Caco-2 (cell line): ENCODE measurements at regions not wholly inside any gene's neighbourhood (a gene's known extent, or its start where the extent isn't known, plus 50 kb on each side); places are given as distances from the start of the nearest gene placed in this dataset.

Experiments
- BruUV-seq: library from RNA; stranded (reverse); fragments of 400-500 nt; replicated peaks from 2 replicates; lab custom pipeline; 2021; lab: Mats Ljungman, UMichigan
- CTCF ChIA-PET: fragments of 300-600 bp; sonication (Branson Sonifier 250); formaldehyde crosslinking; loops from one replicate; lab custom pipeline; 2022; ENCODE audit warnings: antibody characterized with exemption; lab: Charles Lee
- POLR2A ChIA-PET: fragments of 300-600 bp; sonication (Branson Sonifier 250); formaldehyde crosslinking; loops from one replicate; lab custom pipeline; 2022; ENCODE audit warnings: antibody characterized with exemption; lab: Charles Lee
- DNase-seq, 2 experiments: peaks; one replicate each; pipeline versions ENCODE4 v3.0.0 to v3.0.0-alpha.2; 2020 to 2022
- H3K27me3 ChIP-seq: replicated peaks from 2 replicates; pipeline ENCODE4 v1.6.0; 2011; ENCODE audit warnings: low read length; ENCODE audit not compliant: control insufficient read depth, insufficient read depth
- H3K36me3 ChIP-seq: 2 replicates; pipeline ENCODE4 v1.5.1; 2011; ENCODE audit warnings: low read length; ENCODE audit not compliant: control insufficient read depth, insufficient read depth
- H3K4me1 ChIP-seq: fragments of 250-450 bp; sonication (Bioruptor Pico); 2 replicates; pipeline ENCODE4 v1.5.1; 2020; ENCODE audit warnings: mild to moderate bottlenecking
- H3K4me3 ChIP-seq: 2 replicates; pipeline ENCODE4 v1.5.1; 2011; ENCODE audit warnings: low read depth, mild to moderate bottlenecking, control low read depth, low read length
- H3K9me3 ChIP-seq: fragments of 250-450 bp; sonication (Bioruptor Pico); 2 replicates; pipeline ENCODE4 v1.5.1; 2020; ENCODE audit warnings: mild to moderate bottlenecking, moderate library complexity
- H3K27ac Mint-ChIP-seq: one replicate; pipeline ENCODE4 v1.8.0; 2022; ENCODE audit warnings: mixed read lengths; ENCODE audit not compliant: unreplicated experiment
- H3K27me3 Mint-ChIP-seq: one replicate; pipeline ENCODE4 v1.8.0; 2022; ENCODE audit warnings: mixed read lengths; ENCODE audit not compliant: insufficient read depth, unreplicated experiment
- H3K36me3 Mint-ChIP-seq: one replicate; pipeline ENCODE4 v1.8.0; 2022; ENCODE audit warnings: mild to moderate bottlenecking, mixed read lengths; ENCODE audit not compliant: insufficient read depth, unreplicated experiment
- H3K4me1 Mint-ChIP-seq: one replicate; pipeline ENCODE4 v1.8.0; 2022; ENCODE audit warnings: low read depth, mixed read lengths; ENCODE audit not compliant: unreplicated experiment
- H3K4me3 Mint-ChIP-seq: one replicate; pipeline ENCODE4 v1.8.0; 2022; ENCODE audit warnings: mild to moderate bottlenecking, moderate library complexity, mixed read lengths; ENCODE audit not compliant: unreplicated experiment
- H3K9me3 Mint-ChIP-seq: one replicate; pipeline ENCODE4 v1.8.0; 2022; ENCODE audit warnings: mixed read lengths; ENCODE audit not compliant: unreplicated experiment
- intact Hi-C: fragments of 100-400 bp; cut with micrococcal nuclease; formaldehyde crosslinking; loops from one replicate; pipeline ENCODE4 v1.10.0; 2022; ENCODE audit not compliant: unreplicated experiment
- TF ChIP-seq, protein P1 (sequence below), 2 experiments: fragments of 200-600 bp in 1 of 2; IDR thresholded peaks; 1 replicate in 1 of 2; 2 replicates in 1 of 2; pipeline versions ENCODE4 v1.5.1 to v1.8.0; 2011 to 2022; ENCODE audit warnings: antibody characterized with exemption in 1 of 2, control low read depth in 1 of 2, inconsistent platforms in 1 of 2, low read depth in 1 of 2, low read length in 1 of 2, mild to moderate bottlenecking in 1 of 2, moderate library complexity in 1 of 2; ENCODE audit not compliant: insufficient read depth in 1 of 2, severe bottlenecking in 1 of 2, unreplicated experiment in 1 of 2

DNA sequence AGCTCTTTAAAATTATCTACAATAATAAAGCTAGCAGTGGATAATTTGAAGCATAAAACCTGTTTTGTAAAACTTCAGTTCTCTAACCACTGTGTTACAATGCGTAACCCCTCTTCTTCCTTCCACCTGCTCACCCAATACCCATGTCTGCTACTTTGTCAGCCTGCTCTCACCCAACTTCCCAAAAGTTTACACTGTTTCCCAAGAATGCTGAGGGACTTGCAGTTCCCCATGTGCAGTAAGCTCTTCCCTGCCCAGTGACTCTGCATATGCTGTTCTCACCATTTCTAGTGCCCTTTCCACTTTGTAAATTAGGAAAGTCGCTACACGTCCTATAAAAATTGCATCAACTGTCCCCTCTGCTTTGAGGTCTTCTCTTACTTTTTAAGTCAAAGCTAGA lies 315.9 kb upstream of the SEMA6D start:
- no peak for DNase-seq
- ChIA-PET POLR2A (no interaction called here), CTCF (no interaction called here)
- intact Hi-C loops = no loop called here
- no peaks in the 10 kb centered on the region for H3K9me3 Mint-ChIP-seq
- no peaks in the 10 kb centered on the region for H3K4me1 Mint-ChIP-seq
- no peaks in the 10 kb centered on the region for H3K36me3 ChIP-seq
- no TSS peak for BruUV-seq
- no peaks in the 10 kb centered on the region for H3K4me1 ChIP-seq
- no peaks in the 10 kb centered on the region for H3K9me3 ChIP-seq
- no peaks in the 10 kb centered on the region for H3K36me3 Mint-ChIP-seq
- TF ChIP-seq, protein P1, sequence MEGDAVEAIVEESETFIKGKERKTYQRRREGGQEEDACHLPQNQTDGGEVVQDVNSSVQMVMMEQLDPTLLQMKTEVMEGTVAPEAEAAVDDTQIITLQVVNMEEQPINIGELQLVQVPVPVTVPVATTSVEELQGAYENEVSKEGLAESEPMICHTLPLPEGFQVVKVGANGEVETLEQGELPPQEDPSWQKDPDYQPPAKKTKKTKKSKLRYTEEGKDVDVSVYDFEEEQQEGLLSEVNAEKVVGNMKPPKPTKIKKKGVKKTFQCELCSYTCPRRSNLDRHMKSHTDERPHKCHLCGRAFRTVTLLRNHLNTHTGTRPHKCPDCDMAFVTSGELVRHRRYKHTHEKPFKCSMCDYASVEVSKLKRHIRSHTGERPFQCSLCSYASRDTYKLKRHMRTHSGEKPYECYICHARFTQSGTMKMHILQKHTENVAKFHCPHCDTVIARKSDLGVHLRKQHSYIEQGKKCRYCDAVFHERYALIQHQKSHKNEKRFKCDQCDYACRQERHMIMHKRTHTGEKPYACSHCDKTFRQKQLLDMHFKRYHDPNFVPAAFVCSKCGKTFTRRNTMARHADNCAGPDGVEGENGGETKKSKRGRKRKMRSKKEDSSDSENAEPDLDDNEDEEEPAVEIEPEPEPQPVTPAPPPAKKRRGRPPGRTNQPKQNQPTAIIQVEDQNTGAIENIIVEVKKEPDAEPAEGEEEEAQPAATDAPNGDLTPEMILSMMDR (IDR thresholded peaks at IDR 0.05; ENCODE audit: insufficient read depth in 1 of 2, low read depth in 1 of 2, low read length in 1 of 2, severe bottlenecking in 1 of 2, unreplicated experiment in 1 of 2) = no peak
- H3K27me3 ChIP-seq = no peaks in the 10 kb centered on the region
- no peak overlapping the region for H3K4me3 ChIP-seq
- H3K4me3 Mint-ChIP-seq = no peak overlapping the region
- no peak overlapping the region for H3K27ac Mint-ChIP-seq
- peaks cover 25% of the 10 kb centered on the region for H3K27me3 Mint-ChIP-seq

GRCh38 chr15:47402829-47403228 lies 314.5 kb upstream of the SEMA6D start:
- POLR2A ChIA-PET = no interaction called here
- no peaks in the 10 kb centered on the region for H3K4me1 Mint-ChIP-seq
- TF ChIP-seq, protein P1 (IDR thresholded peaks at IDR 0.05; ENCODE audit: insufficient read depth in 1 of 2, low read depth in 1 of 2, low read length in 1 of 2, severe bottlenecking in 1 of 2, unreplicated experiment in 1 of 2) = no peak
- no peaks in the 10 kb centered on the region for H3K27me3 ChIP-seq
- CTCF ChIA-PET = no interaction called here
- no peak overlapping the region for H3K4me3 ChIP-seq
- no peak overlapping the region for H3K27ac Mint-ChIP-seq
- BruUV-seq = no TSS peak
- no peak for DNase-seq
- peaks cover 25% of the 10 kb centered on the region for H3K27me3 Mint-ChIP-seq
- no peaks in the 10 kb centered on the region for H3K36me3 ChIP-seq
- no peak overlapping the region for H3K4me3 Mint-ChIP-seq
- H3K9me3 ChIP-seq = no peaks in the 10 kb centered on the region
- H3K36me3 Mint-ChIP-seq = no peaks in the 10 kb centered on the region
- no peaks in the 10 kb centered on the region for H3K9me3 Mint-ChIP-seq
- intact Hi-C loops = no loop called here
- no peaks in the 10 kb centered on the region for H3K4me1 ChIP-seq

DNA sequence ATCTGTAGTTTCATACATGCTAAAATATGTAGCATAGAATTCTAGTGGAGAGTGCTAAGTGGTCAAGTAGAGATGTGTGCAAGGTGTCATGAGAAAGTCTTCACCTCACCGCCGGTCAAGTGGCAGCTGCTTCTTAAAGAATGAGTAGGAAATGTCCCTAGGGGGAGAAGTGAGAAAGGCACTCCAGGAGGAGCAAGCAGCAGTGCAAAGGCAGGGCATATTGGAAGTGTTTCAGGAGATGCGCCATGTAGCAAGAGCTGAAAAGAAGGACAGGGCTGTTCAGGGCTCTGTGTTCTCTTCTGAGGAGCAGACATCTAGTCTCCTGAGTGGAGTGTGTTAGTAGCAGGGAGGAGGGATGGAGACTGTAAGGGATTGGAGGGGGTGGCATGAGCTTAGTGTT lies 312.4 kb upstream of the SEMA6D start:
- intact Hi-C loops = no loop called here

More for the DNA sequence above, 312.4 kb upstream of the SEMA6D start:
- Histone ChIP-seq H3K36me3 (no peaks in the 10 kb centered on the region), H3K9me3 (no peaks in the 10 kb centered on the region), H3K27me3 (no peaks in the 10 kb centered on the region), H3K4me3 (no peak overlapping the region), H3K4me1 (no peaks in the 10 kb centered on the region)
- TF ChIP-seq, protein P1 (IDR thresholded peaks at IDR 0.05; ENCODE audit: insufficient read depth in 1 of 2, low read depth in 1 of 2, low read length in 1 of 2, severe bottlenecking in 1 of 2, unreplicated experiment in 1 of 2) = no peak
- POLR2A ChIA-PET = no interaction called here
- DNase-seq = no peak
- H3K9me3 Mint-ChIP-seq = no peaks in the 10 kb centered on the region
- H3K27me3 Mint-ChIP-seq = peaks cover 17% of the 10 kb centered on the region
- H3K36me3 Mint-ChIP-seq = no peaks in the 10 kb centered on the region
- BruUV-seq = no TSS peak
- no peak overlapping the region for H3K4me3 Mint-ChIP-seq
- no peaks in the 10 kb centered on the region for H3K4me1 Mint-ChIP-seq
- CTCF ChIA-PET = no interaction called here
- no peak overlapping the region for H3K27ac Mint-ChIP-seq
